AG09319 (cell line): ENCODE measurements at regions not wholly inside any gene's neighbourhood (a gene's known extent, or its start where the extent isn't known, plus 50 kb on each side); places are given as distances from the start of the nearest gene placed in this dataset.

Source experiments
- DNase-seq: peaks from one replicate; pipeline ENCODE4 v3.0.0-alpha.2; 2010; ENCODE audit warnings: low read depth; ENCODE audit errors: extremely low read depth
- TF ChIP-seq, protein P1 (sequence below): IDR thresholded peaks from 2 replicates; pipeline ENCODE4 v1.5.1; 2011; ENCODE audit warnings: low read depth, mild to moderate bottlenecking, inconsistent platforms, low read length, moderate library complexity

DNA sequence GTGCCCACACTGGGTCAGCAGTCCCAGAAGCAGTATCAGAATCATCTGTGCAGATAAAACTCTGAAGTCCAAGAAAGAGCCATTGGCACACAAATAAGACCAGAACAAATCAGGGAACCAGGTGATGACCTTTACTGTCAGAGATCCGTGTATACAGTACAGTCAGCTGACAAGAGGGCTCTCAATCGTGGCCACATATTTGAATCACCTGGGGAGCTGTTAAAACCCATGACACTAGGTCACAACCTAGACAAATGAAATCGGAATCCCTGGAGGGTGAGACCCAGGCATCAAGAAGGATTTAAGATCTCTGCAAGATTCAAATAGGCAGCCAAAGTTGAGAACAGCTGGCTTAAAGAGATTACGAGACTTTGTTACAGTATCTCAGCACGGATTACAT lies 807.1 kb downstream of the RNF144A start:
- TF ChIP-seq, protein P1, sequence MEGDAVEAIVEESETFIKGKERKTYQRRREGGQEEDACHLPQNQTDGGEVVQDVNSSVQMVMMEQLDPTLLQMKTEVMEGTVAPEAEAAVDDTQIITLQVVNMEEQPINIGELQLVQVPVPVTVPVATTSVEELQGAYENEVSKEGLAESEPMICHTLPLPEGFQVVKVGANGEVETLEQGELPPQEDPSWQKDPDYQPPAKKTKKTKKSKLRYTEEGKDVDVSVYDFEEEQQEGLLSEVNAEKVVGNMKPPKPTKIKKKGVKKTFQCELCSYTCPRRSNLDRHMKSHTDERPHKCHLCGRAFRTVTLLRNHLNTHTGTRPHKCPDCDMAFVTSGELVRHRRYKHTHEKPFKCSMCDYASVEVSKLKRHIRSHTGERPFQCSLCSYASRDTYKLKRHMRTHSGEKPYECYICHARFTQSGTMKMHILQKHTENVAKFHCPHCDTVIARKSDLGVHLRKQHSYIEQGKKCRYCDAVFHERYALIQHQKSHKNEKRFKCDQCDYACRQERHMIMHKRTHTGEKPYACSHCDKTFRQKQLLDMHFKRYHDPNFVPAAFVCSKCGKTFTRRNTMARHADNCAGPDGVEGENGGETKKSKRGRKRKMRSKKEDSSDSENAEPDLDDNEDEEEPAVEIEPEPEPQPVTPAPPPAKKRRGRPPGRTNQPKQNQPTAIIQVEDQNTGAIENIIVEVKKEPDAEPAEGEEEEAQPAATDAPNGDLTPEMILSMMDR: no peak
- DNase-seq: no peak

DNA sequence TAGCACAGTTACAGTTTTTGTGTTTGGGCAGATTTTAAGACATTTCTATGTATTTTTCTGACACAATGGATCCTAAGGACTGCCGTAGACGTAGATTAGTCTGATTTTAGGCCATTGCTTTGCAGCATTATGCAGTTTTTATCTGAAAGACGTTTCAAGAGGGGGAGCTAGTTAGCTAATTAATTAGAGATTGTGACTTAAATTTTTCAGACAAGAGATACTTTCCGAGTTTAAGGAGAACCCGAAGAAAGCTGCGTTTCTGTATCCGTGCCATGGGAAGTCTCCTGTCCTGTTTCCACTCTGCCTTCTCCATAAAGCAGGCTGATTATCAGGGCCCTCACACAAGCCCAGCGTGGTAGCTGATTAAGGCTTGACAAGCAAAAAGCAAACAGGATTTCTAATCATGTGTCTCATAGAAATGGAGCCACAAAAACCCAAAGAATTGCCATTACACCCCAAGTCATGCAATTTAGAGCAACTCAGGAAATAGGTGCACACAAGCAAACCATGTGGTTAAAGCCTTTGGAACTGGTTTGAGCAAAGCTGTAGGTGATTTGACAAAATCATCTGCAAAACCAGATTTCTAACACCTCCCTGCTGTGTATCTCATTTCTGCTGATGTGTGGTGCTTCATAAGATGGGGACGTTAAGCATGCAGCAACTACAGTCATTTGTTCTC lies 808.1 kb downstream of the RNF144A start:
- no peak for DNase-seq
- TF ChIP-seq, protein P1: peak; percentile 19

DNA sequence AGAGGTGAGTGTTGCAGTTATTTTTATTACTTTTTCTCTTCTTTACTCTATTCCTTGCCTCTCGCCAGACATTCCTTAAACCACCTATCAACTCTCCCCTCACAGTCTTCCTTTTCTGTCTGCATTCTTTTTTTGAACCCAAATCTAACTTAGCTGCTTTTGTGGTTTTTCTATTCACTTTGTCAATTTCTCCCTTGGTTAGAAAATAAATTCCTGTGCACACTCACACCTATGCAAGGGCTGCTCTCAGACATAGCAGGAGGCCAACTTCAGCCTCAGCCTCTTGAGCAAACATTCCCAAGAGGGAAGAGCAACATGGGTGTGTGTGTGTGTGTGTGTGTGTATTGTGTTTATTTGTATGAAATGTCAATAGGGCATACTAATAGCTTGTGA lies 808.6 kb downstream of the RNF144A start:
- DNase-seq: no peak
- TF ChIP-seq, protein P1: no peak

DNA sequence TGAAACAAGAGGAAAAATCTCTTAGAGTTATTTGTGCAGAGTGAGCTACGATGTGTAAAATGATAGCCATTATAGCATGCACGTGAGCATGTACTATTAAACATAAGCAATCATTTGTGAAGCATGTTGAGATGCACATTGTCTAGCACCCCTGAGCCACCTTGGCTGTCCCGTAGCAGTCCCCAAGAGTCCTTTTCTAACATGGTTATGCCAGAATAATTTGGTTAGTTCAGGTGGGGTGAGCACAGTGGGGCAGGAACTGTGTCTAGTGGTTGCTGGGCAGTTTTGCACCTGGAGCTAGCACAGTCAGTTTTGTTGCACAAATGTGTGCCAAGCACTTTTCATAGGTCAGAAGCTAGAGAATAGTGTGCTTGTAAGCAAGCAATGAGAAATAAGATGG lies 809.8 kb downstream of the RNF144A start:
- TF ChIP-seq, protein P1: no peak
- no peak for DNase-seq

DNA sequence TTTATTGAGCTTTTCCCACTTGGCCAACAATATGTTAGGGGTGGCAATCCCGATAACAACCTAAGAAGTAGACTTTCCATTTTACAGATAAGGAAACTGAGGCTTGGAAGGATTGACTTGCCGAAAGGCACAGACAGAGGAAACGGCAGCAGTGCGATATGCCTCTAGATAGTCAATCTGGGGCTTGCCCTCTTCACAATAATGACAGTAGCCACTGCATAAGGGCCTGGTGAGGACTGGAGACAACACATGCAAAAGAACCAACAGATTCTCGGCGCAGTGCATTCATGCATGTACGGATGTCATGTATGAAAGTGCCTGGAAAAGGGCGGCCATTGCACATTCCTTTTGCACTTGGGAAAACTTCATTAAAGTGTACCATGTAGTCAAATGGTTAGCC lies 811.2 kb downstream of the RNF144A start:
- TF ChIP-seq, protein P1: no peak
- DNase-seq: no peak

DNA sequence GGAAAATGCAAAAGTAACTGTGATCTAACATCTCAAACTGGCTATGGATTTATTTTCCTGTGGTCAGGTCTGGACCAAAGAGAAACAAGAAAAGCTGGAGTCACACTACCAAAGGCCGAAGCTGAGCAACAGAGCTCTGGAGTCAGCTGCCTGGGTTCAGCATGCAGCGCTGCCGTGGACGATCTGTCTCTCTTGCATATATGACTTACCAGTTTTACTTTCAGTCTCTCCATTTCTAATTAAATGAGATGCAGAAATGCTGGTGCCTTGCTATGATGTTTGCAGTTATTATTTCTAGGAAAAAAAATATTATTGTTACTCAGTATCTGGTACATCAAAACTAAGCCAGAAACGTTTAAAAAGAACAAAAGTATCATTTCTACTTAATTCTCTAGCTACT lies 813.2 kb downstream of the RNF144A start:
- no peak for DNase-seq
- TF ChIP-seq, protein P1: no peak

DNA sequence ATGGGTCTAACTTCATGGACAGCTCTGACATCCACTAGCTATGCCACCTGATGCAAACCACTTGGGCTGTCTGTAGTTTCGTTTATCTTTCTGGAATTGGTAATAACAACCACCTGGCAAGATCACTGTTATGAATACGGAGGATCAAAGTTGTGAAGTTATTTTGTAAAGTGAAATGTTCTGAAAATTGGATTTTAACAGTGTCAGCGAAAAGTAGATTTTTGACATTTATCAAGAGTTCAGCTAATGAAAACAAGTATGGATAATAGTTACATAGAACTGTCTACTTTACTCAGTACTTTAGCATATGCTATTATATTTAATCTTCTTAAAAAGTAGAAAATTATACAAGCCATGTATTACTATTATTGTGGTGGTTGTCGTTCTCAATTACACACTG lies 813.8 kb downstream of the RNF144A start:
- DNase-seq: no peak
- TF ChIP-seq, protein P1: no peak
